Mesothelial cell of epicardium (in vitro differentiated cells): ENCODE measurements at regions not wholly inside any gene's neighbourhood (a gene's known extent, or its start where the extent isn't known, plus 50 kb on each side); places are given as distances from the start of the nearest gene placed in this dataset.
"Not testable (repeated sequence)": the region's sequence is repeated elsewhere in the genome, so short reads cannot be mapped to it uniquely, and the experiment has no call there.

Experiments
- DNase-seq, 2 experiments: peaks; one replicate each; pipeline ENCODE4 v3.0.0; 2021; ENCODE audit warnings: low spot score in 2 of 2; ENCODE audit not compliant: unreplicated experiment in 2 of 2
- H3K27ac Mint-ChIP-seq: 2 replicates; pipeline ENCODE4 v1.8.0; 2021; ENCODE audit warnings: mixed read lengths
- H3K27me3 Mint-ChIP-seq: 2 replicates; pipeline ENCODE4 v1.8.0; 2021; ENCODE audit warnings: low read depth, mixed read lengths
- H3K36me3 Mint-ChIP-seq: 2 replicates; pipeline ENCODE4 v1.8.0; 2021; ENCODE audit warnings: mixed read lengths
- H3K4me1 Mint-ChIP-seq: 2 replicates; pipeline ENCODE4 v1.8.0; 2021; ENCODE audit warnings: mixed read lengths
- H3K4me3 Mint-ChIP-seq: 2 replicates; pipeline ENCODE4 v1.8.0; 2021; ENCODE audit warnings: mild to moderate bottlenecking, moderate library complexity, mixed read lengths
- H3K9me3 Mint-ChIP-seq: 2 replicates; pipeline ENCODE4 v1.8.0; 2021; ENCODE audit warnings: mixed read lengths
- CTCF ChIP-seq: fragments of 200-600 bp; sonication (generic); IDR thresholded peaks from one replicate; pipeline ENCODE4 v1.5.0; 2021; ENCODE audit warnings: antibody characterized with exemption; ENCODE audit not compliant: unreplicated experiment

- no peak for DNase-seq
- no peak for TF ChIP-seq CTCF
- H3K4me3 Mint-ChIP-seq: no peak overlapping the region
- H3K27ac Mint-ChIP-seq: no peak overlapping the region
- H3K36me3 Mint-ChIP-seq: no peaks in the 10 kb centered on the region
- H3K27me3 Mint-ChIP-seq: peaks cover 3% of the 10 kb centered on the region
- H3K4me1 Mint-ChIP-seq: no peaks in the 10 kb centered on the region
- H3K9me3 Mint-ChIP-seq: peaks cover 9% of the 10 kb centered on the region
Measured at GRCh38 chr5:108567429-108567828, 180.3 kb upstream of the FER start.

GRCh38 chr5:108564441-108564840 is 182.5 kb upstream of the FBXL17 start:
- no peak for DNase-seq
- H3K4me3 Mint-ChIP-seq: no peak overlapping the region

GRCh38 chr5:108562205-108562454 is 180.2 kb upstream of the FBXL17 start:
- DNase-seq: no peak
- Mint-ChIP-seq H3K27ac (no peak overlapping the region), H3K9me3 (peaks cover 9% of the 10 kb centered on the region), H3K4me3 (no peak overlapping the region), H3K27me3 (peaks cover 18% of the 10 kb centered on the region), H3K4me1 (no peaks in the 10 kb centered on the region), H3K36me3 (no peaks in the 10 kb centered on the region)
- TF ChIP-seq CTCF: no peak

More at GRCh38 chr5:108564441-108564840, 182.5 kb upstream of the FBXL17 start:
- no peaks in the 10 kb centered on the region for H3K36me3 Mint-ChIP-seq
- peaks cover 18% of the 10 kb centered on the region for H3K27me3 Mint-ChIP-seq
- H3K9me3 Mint-ChIP-seq: peaks cover 9% of the 10 kb centered on the region
- H3K4me1 Mint-ChIP-seq: no peaks in the 10 kb centered on the region
- no peak overlapping the region for H3K27ac Mint-ChIP-seq
- TF ChIP-seq CTCF: no peak

- H3K27me3 Mint-ChIP-seq: peaks cover 18% of the 10 kb centered on the region
- DNase-seq: no peak
- H3K27ac Mint-ChIP-seq: no peak overlapping the region
- H3K4me3 Mint-ChIP-seq: no peak overlapping the region
- H3K9me3 Mint-ChIP-seq: peaks cover 9% of the 10 kb centered on the region
- H3K4me1 Mint-ChIP-seq: peaks cover 4% of the 10 kb centered on the region
- TF ChIP-seq CTCF: no peak
- H3K36me3 Mint-ChIP-seq: no peaks in the 10 kb centered on the region
Measured at GRCh38 chr5:108561416-108562204, 179.7 kb upstream of the FBXL17 start.

- Mint-ChIP-seq H3K36me3 (no peaks in the 10 kb centered on the region), H3K27ac (no peak overlapping the region), H3K9me3 (peaks cover 9% of the 10 kb centered on the region), H3K4me1 (peaks cover 12% of the 10 kb centered on the region), H3K4me3 (no peak overlapping the region), H3K27me3 (peaks cover 19% of the 10 kb centered on the region)
- DNase-seq: no peak
- no peak for TF ChIP-seq CTCF
Measured at GRCh38 chr5:108560581-108560980, 178.7 kb upstream of the FBXL17 start.

- no peak overlapping the region for H3K4me3 Mint-ChIP-seq
- H3K27me3 Mint-ChIP-seq: peaks cover 22% of the 10 kb centered on the region
- peaks cover 12% of the 10 kb centered on the region for H3K4me1 Mint-ChIP-seq
- DNase-seq: no peak
- H3K27ac Mint-ChIP-seq: no peak overlapping the region
- no peaks in the 10 kb centered on the region for H3K36me3 Mint-ChIP-seq
- TF ChIP-seq CTCF: no peak
- H3K9me3 Mint-ChIP-seq: peaks cover 6% of the 10 kb centered on the region
Measured at GRCh38 chr5:108560166-108560565, 178.3 kb upstream of the FBXL17 start.

GRCh38 chr5:108558840-108559239 is 176.9 kb upstream of the FBXL17 start:
- Mint-ChIP-seq H3K4me1 (peaks cover 12% of the 10 kb centered on the region), H3K27me3 (peaks cover 30% of the 10 kb centered on the region)
- not testable (repeated sequence) for DNase-seq, H3K27ac Mint-ChIP-seq, H3K36me3 Mint-ChIP-seq, H3K4me3 Mint-ChIP-seq, H3K9me3 Mint-ChIP-seq

GRCh38 chr5:108558142-108558541 is 176.2 kb upstream of the FBXL17 start:
- not testable (repeated sequence) for H3K9me3 Mint-ChIP-seq, H3K4me3 Mint-ChIP-seq, H3K27ac Mint-ChIP-seq, H3K36me3 Mint-ChIP-seq, DNase-seq
- Mint-ChIP-seq H3K27me3 (peaks cover 32% of the 10 kb centered on the region), H3K4me1 (peaks cover 12% of the 10 kb centered on the region)
